ENCODE measurements at regions not wholly inside any gene's neighbourhood (a gene's known extent, or its start where the extent isn't known, plus 50 kb on each side); places are given as distances from the start of the nearest gene placed in this dataset.

GRCh38 chr17:72440961-72441360, 320.1 kb downstream of the SOX9 start:
- no TSS peak for BruUV-seq (replicated peaks)

GRCh38 chr17:72441909-72442308, 321.1 kb downstream of the SOX9 start:
- ChIA-PET POLR2A (ENCODE audit: low non-redundant PET) (no interaction called here), CTCF (no interaction called here)
- no TSS peak for BruUV-seq (replicated peaks)
- intact Hi-C loops (cut with micrococcal nuclease; ENCODE audit: unreplicated experiment): no loop called here
- Histone ChIP-seq H3K27me3 (replicated peaks; ENCODE audit: insufficient read depth, low read depth, low read length, poor library complexity) (no peaks in the 10 kb centered on the region), H3K36me3 (ENCODE audit: insufficient read depth, low read length, poor library complexity, severe bottlenecking) (no peaks in the 10 kb centered on the region), H3K4me3 (ENCODE audit: low read depth, low read length, poor library complexity, severe bottlenecking) (no peak overlapping the region), H3K9me3 (ENCODE audit: low read depth, low read length, poor library complexity, severe bottlenecking) (no peaks in the 10 kb centered on the region), H3K4me1 (ENCODE audit: insufficient read depth, low read length, poor library complexity, severe bottlenecking) (no peaks in the 10 kb centered on the region), H3K27ac (ENCODE audit: low read depth, low read length, poor library complexity, severe bottlenecking) (no peak overlapping the region)
- DNase-seq (ENCODE audit: low spot score): no peak
- TF ChIP-seq CTCF (conservative IDR thresholded peaks at IDR 0.05; ENCODE audit: low read depth, low read length) (no peak), EZH2 (IDR thresholded peaks at IDR 0.05; ENCODE audit: borderline replicate concordance, low read depth, low read length, poor library complexity, severe bottlenecking) (no peak)

More at GRCh38 chr17:72440961-72441360, 320.1 kb downstream of the SOX9 start:
- intact Hi-C loops (cut with micrococcal nuclease; ENCODE audit: unreplicated experiment): no loop called here
- DNase-seq (ENCODE audit: low spot score): no peak
- Histone ChIP-seq H3K4me3 (ENCODE audit: low read depth, low read length, poor library complexity, severe bottlenecking) (no peak overlapping the region), H3K9me3 (ENCODE audit: low read depth, low read length, poor library complexity, severe bottlenecking) (no peaks in the 10 kb centered on the region), H3K27me3 (replicated peaks; ENCODE audit: insufficient read depth, low read depth, low read length, poor library complexity) (no peaks in the 10 kb centered on the region), H3K4me1 (ENCODE audit: insufficient read depth, low read length, poor library complexity, severe bottlenecking) (no peaks in the 10 kb centered on the region), H3K27ac (ENCODE audit: low read depth, low read length, poor library complexity, severe bottlenecking) (no peak overlapping the region), H3K36me3 (ENCODE audit: insufficient read depth, low read length, poor library complexity, severe bottlenecking) (no peaks in the 10 kb centered on the region)
- CTCF ChIA-PET: no interaction called here
- POLR2A ChIA-PET (ENCODE audit: low non-redundant PET): interaction anchor here (0.6 kb wide), 1 partner anchor 947 kb away, joined by 4 read pairs; no protein-coding TSS in a partner anchor
- no peak for TF ChIP-seq CTCF (conservative IDR thresholded peaks at IDR 0.05; ENCODE audit: low read depth, low read length)
- no peak for TF ChIP-seq EZH2 (IDR thresholded peaks at IDR 0.05; ENCODE audit: borderline replicate concordance, low read depth, low read length, poor library complexity, severe bottlenecking)

GRCh38 chr17:72444517-72445054, 323.8 kb downstream of the SOX9 start:
- TF ChIP-seq CTCF (conservative IDR thresholded peaks at IDR 0.05; ENCODE audit: low read depth, low read length): no peak
- TF ChIP-seq EZH2 (IDR thresholded peaks at IDR 0.05; ENCODE audit: borderline replicate concordance, low read depth, low read length, poor library complexity, severe bottlenecking): no peak
- H3K4me1 ChIP-seq (ENCODE audit: insufficient read depth, low read length, poor library complexity, severe bottlenecking): no peaks in the 10 kb centered on the region
- ChIA-PET POLR2A (ENCODE audit: low non-redundant PET) (no interaction called here), CTCF (no interaction called here)
- intact Hi-C loops (cut with micrococcal nuclease; ENCODE audit: unreplicated experiment): no loop called here
- no TSS peak for BruUV-seq (replicated peaks)
- no peaks in the 10 kb centered on the region for H3K27me3 ChIP-seq (replicated peaks; ENCODE audit: insufficient read depth, low read depth, low read length, poor library complexity)
- no peaks in the 10 kb centered on the region for H3K36me3 ChIP-seq (ENCODE audit: insufficient read depth, low read length, poor library complexity, severe bottlenecking)
- H3K4me3 ChIP-seq (ENCODE audit: low read depth, low read length, poor library complexity, severe bottlenecking): no peak overlapping the region
- H3K27ac ChIP-seq (ENCODE audit: low read depth, low read length, poor library complexity, severe bottlenecking): no peak overlapping the region
- no peak for DNase-seq (ENCODE audit: low spot score)
- no peaks in the 10 kb centered on the region for H3K9me3 ChIP-seq (ENCODE audit: low read depth, low read length, poor library complexity, severe bottlenecking)

Measured in A673 (cell line).